Calu3 (cell line): ENCODE measurements at regions not wholly inside any gene's neighbourhood (a gene's known extent, or its start where the extent isn't known, plus 50 kb on each side); places are given as distances from the start of the nearest gene placed in this dataset.

ENCODE experiments used
- BruUV-seq: library from RNA; stranded (reverse); fragments of 400-500 nt; replicated peaks from 2 replicates; lab custom pipeline; 2021; lab: Mats Ljungman, UMichigan
- CTCF ChIA-PET: fragments of 300-600 bp; sonication (Branson Sonifier 250); formaldehyde crosslinking; loops from one replicate; lab custom pipeline; 2022; ENCODE audit warnings: antibody characterized with exemption; lab: Charles Lee
- DNase-seq: peaks from one replicate; pipeline ENCODE4 v3.0.0; 2022
- H3K27ac Mint-ChIP-seq: one replicate; pipeline ENCODE4 v1.8.0; 2022; ENCODE audit warnings: mixed read lengths; ENCODE audit not compliant: unreplicated experiment
- H3K27me3 Mint-ChIP-seq: one replicate; pipeline ENCODE4 v1.8.0; 2022; ENCODE audit warnings: mixed read lengths; ENCODE audit not compliant: unreplicated experiment
- H3K36me3 Mint-ChIP-seq: one replicate; pipeline ENCODE4 v1.8.0; 2022; ENCODE audit warnings: mild to moderate bottlenecking, moderate library complexity, mixed read lengths; ENCODE audit not compliant: insufficient read depth, unreplicated experiment
- H3K4me1 Mint-ChIP-seq: one replicate; pipeline ENCODE4 v1.8.0; 2022; ENCODE audit warnings: mild to moderate bottlenecking, low read depth, mixed read lengths; ENCODE audit not compliant: unreplicated experiment
- H3K4me3 Mint-ChIP-seq: one replicate; pipeline ENCODE4 v1.8.0; 2022; ENCODE audit warnings: mild to moderate bottlenecking, low read depth, moderate library complexity, mixed read lengths; ENCODE audit not compliant: unreplicated experiment
- H3K9me3 Mint-ChIP-seq: one replicate; pipeline ENCODE4 v1.8.0; 2022; ENCODE audit warnings: low read depth, mixed read lengths; ENCODE audit not compliant: unreplicated experiment
- CTCF ChIP-seq: fragments of 200-600 bp; IDR thresholded peaks from one replicate; pipeline ENCODE4 v1.8.0; 2022; ENCODE audit warnings: antibody characterized with exemption; ENCODE audit not compliant: unreplicated experiment
- intact Hi-C: fragments of 100-400 bp; cut with micrococcal nuclease; formaldehyde crosslinking; loops from one replicate; pipeline ENCODE4 v1.10.0; 2022; ENCODE audit not compliant: unreplicated experiment

- intact Hi-C loops: no loop called here
- CTCF ChIA-PET: no interaction called here
- peaks cover 15% of the 10 kb centered on the region for H3K9me3 Mint-ChIP-seq
- no peaks in the 10 kb centered on the region for H3K36me3 Mint-ChIP-seq
- no peak for TF ChIP-seq CTCF
- H3K4me1 Mint-ChIP-seq: no peaks in the 10 kb centered on the region
- no peak overlapping the region for H3K4me3 Mint-ChIP-seq
- DNase-seq: no peak
- H3K27ac Mint-ChIP-seq: no peak overlapping the region
- no peaks in the 10 kb centered on the region for H3K27me3 Mint-ChIP-seq
- BruUV-seq: no TSS peak
Measured at GRCh38 chr2:126220331-126220730, 435.6 kb upstream of the GYPC start.

- TF ChIP-seq CTCF: no peak
- H3K9me3 Mint-ChIP-seq: peaks cover 13% of the 10 kb centered on the region
- CTCF ChIA-PET: no interaction called here
- H3K4me3 Mint-ChIP-seq: no peak overlapping the region
- H3K27me3 Mint-ChIP-seq: no peaks in the 10 kb centered on the region
- no peaks in the 10 kb centered on the region for H3K4me1 Mint-ChIP-seq
- H3K36me3 Mint-ChIP-seq: no peaks in the 10 kb centered on the region
- BruUV-seq: no TSS peak
- no peak for DNase-seq
- intact Hi-C loops: no loop called here
- no peak overlapping the region for H3K27ac Mint-ChIP-seq
Measured at GRCh38 chr2:126221506-126221905, 434.5 kb upstream of the GYPC start.

- no TSS peak for BruUV-seq
- Mint-ChIP-seq H3K27ac (no peak overlapping the region), H3K9me3 (peaks cover 11% of the 10 kb centered on the region), H3K27me3 (no peaks in the 10 kb centered on the region), H3K4me3 (no peak overlapping the region), H3K36me3 (no peaks in the 10 kb centered on the region), H3K4me1 (no peaks in the 10 kb centered on the region)
- no peak for DNase-seq
- intact Hi-C loops: no loop called here
- CTCF ChIA-PET: no interaction called here
- no peak for TF ChIP-seq CTCF
Measured at GRCh38 chr2:126222278-126222677, 433.7 kb upstream of the GYPC start.

- Mint-ChIP-seq H3K27me3 (no peaks in the 10 kb centered on the region), H3K4me1 (no peaks in the 10 kb centered on the region), H3K27ac (no peak overlapping the region), H3K4me3 (no peak overlapping the region), H3K9me3 (peaks cover 10% of the 10 kb centered on the region), H3K36me3 (no peaks in the 10 kb centered on the region)
- no peak for DNase-seq
- intact Hi-C loops: no loop called here
- no TSS peak for BruUV-seq
- no peak for TF ChIP-seq CTCF
- CTCF ChIA-PET: no interaction called here
Measured at GRCh38 chr2:126224776-126225175, 431.2 kb upstream of the GYPC start.
